ENCODE measurements at regions not wholly inside any gene's neighbourhood (a gene's known extent, or its start where the extent isn't known, plus 50 kb on each side); places are given as distances from the start of the nearest gene placed in this dataset.

DNA sequence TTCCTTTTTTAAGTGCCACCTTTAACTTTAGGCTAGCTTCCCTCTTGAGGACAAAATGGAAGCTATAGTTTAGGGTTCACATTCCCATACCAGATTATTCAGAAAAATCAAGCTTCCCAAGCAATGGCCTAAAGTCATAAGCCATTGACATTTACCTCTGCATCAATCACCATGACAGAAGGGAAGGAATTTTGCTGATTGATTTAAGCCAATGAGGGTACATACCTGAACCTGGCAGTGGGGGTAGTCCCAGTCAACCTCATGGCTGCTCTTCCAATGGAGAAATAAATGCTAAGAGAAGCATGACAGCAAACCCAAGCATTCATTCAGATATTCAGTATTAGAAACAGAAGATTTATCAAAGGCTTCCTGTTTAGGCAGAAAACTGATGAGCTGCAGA, 128.4 kb upstream of the CREB1 start:
- TF ChIP-seq, protein P1, sequence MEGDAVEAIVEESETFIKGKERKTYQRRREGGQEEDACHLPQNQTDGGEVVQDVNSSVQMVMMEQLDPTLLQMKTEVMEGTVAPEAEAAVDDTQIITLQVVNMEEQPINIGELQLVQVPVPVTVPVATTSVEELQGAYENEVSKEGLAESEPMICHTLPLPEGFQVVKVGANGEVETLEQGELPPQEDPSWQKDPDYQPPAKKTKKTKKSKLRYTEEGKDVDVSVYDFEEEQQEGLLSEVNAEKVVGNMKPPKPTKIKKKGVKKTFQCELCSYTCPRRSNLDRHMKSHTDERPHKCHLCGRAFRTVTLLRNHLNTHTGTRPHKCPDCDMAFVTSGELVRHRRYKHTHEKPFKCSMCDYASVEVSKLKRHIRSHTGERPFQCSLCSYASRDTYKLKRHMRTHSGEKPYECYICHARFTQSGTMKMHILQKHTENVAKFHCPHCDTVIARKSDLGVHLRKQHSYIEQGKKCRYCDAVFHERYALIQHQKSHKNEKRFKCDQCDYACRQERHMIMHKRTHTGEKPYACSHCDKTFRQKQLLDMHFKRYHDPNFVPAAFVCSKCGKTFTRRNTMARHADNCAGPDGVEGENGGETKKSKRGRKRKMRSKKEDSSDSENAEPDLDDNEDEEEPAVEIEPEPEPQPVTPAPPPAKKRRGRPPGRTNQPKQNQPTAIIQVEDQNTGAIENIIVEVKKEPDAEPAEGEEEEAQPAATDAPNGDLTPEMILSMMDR (IDR thresholded peaks at IDR 0.05): no peak
- TF ChIP-seq POLR2AphosphoS5 (IDR thresholded peaks at IDR 0.05) (no peak), POLR2A (IDR thresholded peaks at IDR 0.05; ENCODE audit: low read depth) (no peak)
